ENCODE measurements at regions not wholly inside any gene's neighbourhood (a gene's known extent, or its start where the extent isn't known, plus 50 kb on each side); places are given as distances from the start of the nearest gene placed in this dataset.
"Not testable (repeated sequence)": the region's sequence is repeated elsewhere in the genome, so short reads cannot be mapped to it uniquely, and the experiment has no call there.

DNA sequence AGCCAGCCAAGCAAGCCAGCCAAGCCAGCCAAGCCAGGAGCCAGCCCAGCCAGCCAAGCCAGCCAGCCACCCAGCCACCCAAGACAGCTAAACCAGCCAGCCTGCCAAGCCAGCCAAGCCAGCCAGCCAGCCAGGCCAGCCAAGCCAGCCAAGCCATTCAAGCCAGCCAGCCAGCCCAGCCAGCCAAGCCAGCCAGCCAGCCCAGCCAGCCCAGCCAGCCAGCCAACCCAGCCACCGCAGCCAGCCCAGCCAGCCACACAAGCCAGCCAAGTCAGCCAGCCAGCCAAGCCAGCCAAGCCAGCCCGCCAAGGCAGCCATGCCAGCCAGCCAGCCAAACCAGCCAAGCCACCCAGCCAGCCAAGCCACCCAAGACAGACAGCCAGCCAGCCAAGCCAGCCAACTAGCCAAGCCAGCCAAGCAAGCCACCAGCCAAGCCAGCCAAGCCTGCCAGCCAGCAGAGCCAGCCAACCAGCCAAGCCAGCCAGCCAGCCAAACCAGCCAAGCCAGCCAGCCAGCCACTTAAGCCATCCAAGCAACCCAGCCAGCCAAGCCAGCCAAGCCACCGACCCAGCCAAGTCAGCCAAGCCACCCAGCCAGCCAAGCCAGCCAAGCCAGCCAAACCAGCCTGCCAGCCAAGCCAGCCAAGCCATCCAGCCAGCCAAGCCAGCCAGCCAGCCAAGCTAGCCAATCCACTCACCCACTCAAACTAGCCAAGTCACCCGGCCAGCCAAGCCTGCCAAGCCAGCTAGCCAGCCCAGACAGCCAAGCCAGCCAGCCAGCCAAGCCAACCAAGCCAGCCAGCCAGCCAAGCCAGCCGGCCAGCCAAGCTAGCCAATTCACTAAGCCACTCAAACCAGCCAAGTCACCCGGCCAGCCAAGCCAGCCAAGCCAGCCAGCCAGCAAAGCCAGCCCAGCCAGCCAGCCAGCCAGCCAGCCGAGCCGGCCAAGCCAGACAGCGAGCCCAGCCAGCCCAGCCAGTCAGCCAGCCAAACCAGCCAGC lies 328.8 kb upstream of the PLGLB2 start:
- H3K79me2 ChIP-seq (ENCODE audit: low read length); H3K4me3 ChIP-seq (ENCODE audit: low read length); H3K9me2 ChIP-seq (replicated peaks; ENCODE audit: insufficient read depth, low read length); H3F3A ChIP-seq (ENCODE audit: insufficient read depth, low read length); H3K36me3 ChIP-seq (replicated peaks; ENCODE audit: insufficient read depth, low read length); H4K20me1 ChIP-seq (ENCODE audit: insufficient read depth, low read length); H3K9ac ChIP-seq (ENCODE audit: low read length); H3K27ac ChIP-seq (ENCODE audit: low read length); DNase-seq; H3K27me3 ChIP-seq (replicated peaks; ENCODE audit: insufficient read depth, low read length); H3K4me2 ChIP-seq (ENCODE audit: low read depth, low read length); H2AFZ ChIP-seq (ENCODE audit: low read length); H3K9me3 ChIP-seq (replicated peaks; ENCODE audit: insufficient read depth, low read length); H3K4me1 ChIP-seq (ENCODE audit: low read length): not testable (repeated sequence)

GRCh38 chr2:87419980-87420379 lies 327.9 kb upstream of the PLGLB2 start:
- DNase-seq, result not testable (repeated sequence)

DNA sequence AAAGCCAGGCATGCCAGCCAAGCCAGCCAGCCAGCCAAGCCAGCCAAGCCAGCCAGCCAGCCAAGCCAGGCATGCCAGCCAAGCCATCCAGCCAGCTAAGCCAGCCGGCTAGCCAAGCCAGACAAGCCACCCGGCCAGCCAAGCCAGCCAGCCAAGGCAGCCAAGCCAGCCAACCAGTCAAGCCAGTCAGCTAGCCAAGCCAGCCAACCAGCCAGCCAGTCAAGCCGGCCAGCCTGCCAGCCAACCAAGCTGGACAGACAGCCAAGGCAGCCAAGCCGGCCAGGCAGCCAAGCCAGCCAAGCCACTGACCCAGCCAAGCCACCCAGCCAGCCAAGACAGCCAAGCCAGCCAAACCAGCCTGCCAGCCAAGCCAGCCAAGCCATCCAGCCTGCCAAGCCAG lies 326.9 kb upstream of the PLGLB2 start:
- not testable (repeated sequence) for H3K79me2 ChIP-seq (ENCODE audit: low read length); H3K4me3 ChIP-seq (ENCODE audit: low read length); H3K9me2 ChIP-seq (replicated peaks; ENCODE audit: insufficient read depth, low read length); H3K4me2 ChIP-seq (ENCODE audit: low read depth, low read length); H3K27me3 ChIP-seq (replicated peaks; ENCODE audit: insufficient read depth, low read length); H3K36me3 ChIP-seq (replicated peaks; ENCODE audit: insufficient read depth, low read length); H4K20me1 ChIP-seq (ENCODE audit: insufficient read depth, low read length); DNase-seq; H3F3A ChIP-seq (ENCODE audit: insufficient read depth, low read length); H2AFZ ChIP-seq (ENCODE audit: low read length); H3K27ac ChIP-seq (ENCODE audit: low read length); H3K4me1 ChIP-seq (ENCODE audit: low read length); H3K9ac ChIP-seq (ENCODE audit: low read length); H3K9me3 ChIP-seq (replicated peaks; ENCODE audit: insufficient read depth, low read length)

More at GRCh38 chr2:87419980-87420379, 327.9 kb upstream of the PLGLB2 start:
- not testable (repeated sequence) for H3K4me2 ChIP-seq (ENCODE audit: low read depth, low read length); H4K20me1 ChIP-seq (ENCODE audit: insufficient read depth, low read length); H3K36me3 ChIP-seq (replicated peaks; ENCODE audit: insufficient read depth, low read length); H2AFZ ChIP-seq (ENCODE audit: low read length); H3K27ac ChIP-seq (ENCODE audit: low read length); H3K9me2 ChIP-seq (replicated peaks; ENCODE audit: insufficient read depth, low read length); H3K4me1 ChIP-seq (ENCODE audit: low read length); H3K79me2 ChIP-seq (ENCODE audit: low read length); H3K4me3 ChIP-seq (ENCODE audit: low read length); H3K27me3 ChIP-seq (replicated peaks; ENCODE audit: insufficient read depth, low read length); H3K9me3 ChIP-seq (replicated peaks; ENCODE audit: insufficient read depth, low read length); H3K9ac ChIP-seq (ENCODE audit: low read length); H3F3A ChIP-seq (ENCODE audit: insufficient read depth, low read length)

DNA sequence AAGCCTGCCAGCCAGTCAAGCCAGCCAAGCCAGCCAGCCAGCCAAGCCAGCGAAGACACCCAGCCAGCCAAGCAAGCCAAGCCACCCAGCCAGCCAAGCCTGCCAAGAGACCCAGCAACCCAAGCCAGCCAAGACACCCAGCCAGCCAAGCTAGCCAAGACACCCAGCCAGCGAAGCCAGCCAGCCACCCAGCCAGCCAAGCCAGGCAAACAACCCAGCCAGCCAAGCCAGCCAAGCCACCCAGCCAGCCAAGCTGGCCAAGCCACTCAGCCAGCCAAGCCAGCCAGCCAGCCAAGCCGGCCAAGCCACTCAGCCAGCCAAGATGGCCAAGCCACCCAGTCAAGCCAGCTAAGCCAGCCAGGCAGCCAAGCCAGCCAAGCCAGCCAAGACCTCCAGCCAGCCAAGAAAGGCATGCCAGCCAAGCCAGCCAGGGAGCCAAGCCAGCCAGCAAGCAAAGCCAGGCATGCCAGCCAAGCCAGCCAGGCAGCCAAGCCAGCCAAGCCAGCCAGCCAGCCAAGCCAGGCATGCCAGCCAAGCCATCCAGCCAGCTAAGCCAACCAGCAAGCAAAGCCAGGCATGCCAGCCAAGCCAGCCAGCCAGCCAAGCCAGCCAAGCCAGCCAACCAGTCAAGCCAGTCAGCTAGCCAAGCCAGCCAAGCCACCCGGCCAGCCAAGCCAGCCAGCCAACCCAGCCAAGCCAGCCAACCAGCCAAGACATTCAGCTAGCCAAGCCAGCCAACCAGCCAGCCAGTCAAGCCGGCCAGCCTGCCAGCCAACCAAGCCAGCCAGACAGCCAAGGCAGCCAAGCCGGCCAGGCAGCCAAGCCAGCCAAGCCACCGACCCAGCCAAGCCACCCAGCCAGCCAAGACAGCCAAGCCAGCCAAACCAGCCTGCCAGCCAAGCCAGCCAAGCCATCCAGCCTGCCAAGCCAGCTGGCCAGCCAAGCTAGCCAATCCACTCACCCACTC lies 323.8 kb upstream of the PLGLB2 start:
- not testable (repeated sequence) for H3K4me2 ChIP-seq (ENCODE audit: low read depth, low read length); H3K9me2 ChIP-seq (replicated peaks; ENCODE audit: insufficient read depth, low read length); H3K9ac ChIP-seq (ENCODE audit: low read length); DNase-seq; H3K4me3 ChIP-seq (ENCODE audit: low read length); H2AFZ ChIP-seq (ENCODE audit: low read length); H3K27me3 ChIP-seq (replicated peaks; ENCODE audit: insufficient read depth, low read length); H3K4me1 ChIP-seq (ENCODE audit: low read length); H3F3A ChIP-seq (ENCODE audit: insufficient read depth, low read length); H3K9me3 ChIP-seq (replicated peaks; ENCODE audit: insufficient read depth, low read length); H3K79me2 ChIP-seq (ENCODE audit: low read length); H3K36me3 ChIP-seq (replicated peaks; ENCODE audit: insufficient read depth, low read length); H4K20me1 ChIP-seq (ENCODE audit: insufficient read depth, low read length); H3K27ac ChIP-seq (ENCODE audit: low read length)

DNA sequence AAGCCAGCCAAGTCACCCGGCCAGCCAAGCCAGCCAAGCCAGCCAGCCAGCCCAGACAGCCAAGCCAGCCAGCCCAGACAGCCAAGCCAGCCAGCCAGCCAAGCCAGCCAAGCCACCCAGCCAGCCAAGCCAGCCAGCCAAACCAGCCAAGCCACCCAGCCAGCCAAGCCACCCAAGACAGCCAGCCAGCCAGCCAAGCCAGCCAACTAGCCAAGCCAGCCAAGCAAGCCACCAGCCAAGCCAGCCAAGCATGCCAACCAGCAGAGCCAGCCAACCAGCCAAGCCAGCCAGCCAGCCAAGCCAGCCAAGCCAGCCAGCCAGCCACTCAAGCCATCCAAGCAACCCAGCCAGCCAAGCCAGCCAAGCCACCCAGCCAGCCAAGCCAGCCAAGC lies 323.1 kb upstream of the PLGLB2 start:
- H3K9me2 ChIP-seq (replicated peaks; ENCODE audit: insufficient read depth, low read length); H3K9ac ChIP-seq (ENCODE audit: low read length); H3K4me1 ChIP-seq (ENCODE audit: low read length); H3K27me3 ChIP-seq (replicated peaks; ENCODE audit: insufficient read depth, low read length); H4K20me1 ChIP-seq (ENCODE audit: insufficient read depth, low read length); H3K36me3 ChIP-seq (replicated peaks; ENCODE audit: insufficient read depth, low read length); H2AFZ ChIP-seq (ENCODE audit: low read length); H3K9me3 ChIP-seq (replicated peaks; ENCODE audit: insufficient read depth, low read length); H3K4me2 ChIP-seq (ENCODE audit: low read depth, low read length); H3K4me3 ChIP-seq (ENCODE audit: low read length); DNase-seq; H3K27ac ChIP-seq (ENCODE audit: low read length); H3K79me2 ChIP-seq (ENCODE audit: low read length); H3F3A ChIP-seq (ENCODE audit: insufficient read depth, low read length): not testable (repeated sequence)

DNA sequence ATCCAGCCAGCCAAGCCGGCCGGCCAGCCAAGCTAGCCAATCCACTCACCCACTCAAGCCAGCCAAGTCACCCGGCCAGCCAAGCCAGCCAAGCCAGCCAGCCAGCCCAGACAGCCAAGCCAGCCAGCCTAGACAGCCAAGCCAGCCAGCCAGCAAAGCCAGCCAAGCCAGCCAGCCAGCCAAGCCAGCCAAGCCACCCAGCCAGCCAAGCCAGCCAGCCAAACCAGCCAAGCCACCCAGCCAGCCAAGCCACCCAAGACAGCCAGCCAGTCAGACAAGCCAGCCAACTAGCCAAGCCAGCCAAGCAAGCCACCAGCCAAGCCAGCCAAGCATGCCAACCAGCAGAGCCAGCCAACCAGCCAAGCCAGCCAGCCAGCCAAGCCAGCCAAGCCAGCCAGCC lies 322.7 kb upstream of the PLGLB2 start:
- not testable (repeated sequence) for H3K4me2 ChIP-seq (ENCODE audit: low read depth, low read length); H3K9ac ChIP-seq (ENCODE audit: low read length); H3K36me3 ChIP-seq (replicated peaks; ENCODE audit: insufficient read depth, low read length); H3F3A ChIP-seq (ENCODE audit: insufficient read depth, low read length); H3K4me1 ChIP-seq (ENCODE audit: low read length); H3K27ac ChIP-seq (ENCODE audit: low read length); DNase-seq; H2AFZ ChIP-seq (ENCODE audit: low read length); H3K4me3 ChIP-seq (ENCODE audit: low read length); H3K79me2 ChIP-seq (ENCODE audit: low read length); H3K9me3 ChIP-seq (replicated peaks; ENCODE audit: insufficient read depth, low read length); H3K9me2 ChIP-seq (replicated peaks; ENCODE audit: insufficient read depth, low read length); H3K27me3 ChIP-seq (replicated peaks; ENCODE audit: insufficient read depth, low read length); H4K20me1 ChIP-seq (ENCODE audit: insufficient read depth, low read length)

DNA sequence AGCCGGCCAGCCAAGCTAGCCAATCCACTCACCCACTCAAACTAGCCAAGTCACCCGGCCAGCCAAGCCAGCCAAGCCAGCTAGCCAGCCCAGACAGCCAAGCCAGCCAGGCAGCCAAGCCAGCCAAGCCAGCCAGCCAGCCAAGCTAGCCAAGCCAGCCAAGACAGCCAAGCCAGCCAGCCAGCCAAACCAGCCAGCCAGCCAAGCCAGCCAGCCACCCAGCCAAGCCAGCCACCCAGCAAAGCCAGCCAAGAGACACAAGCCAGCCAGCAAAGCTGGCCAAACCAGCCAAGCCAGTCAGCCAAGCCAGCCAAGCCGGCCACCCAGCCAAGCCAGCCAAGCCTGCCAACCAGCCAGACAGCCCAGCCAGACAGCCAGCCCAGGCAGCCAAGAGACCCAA lies 322.2 kb upstream of the PLGLB2 start:
- H3K27me3 ChIP-seq (replicated peaks; ENCODE audit: insufficient read depth, low read length); H4K20me1 ChIP-seq (ENCODE audit: insufficient read depth, low read length); H3K4me2 ChIP-seq (ENCODE audit: low read depth, low read length); H3K9ac ChIP-seq (ENCODE audit: low read length); H3K4me3 ChIP-seq (ENCODE audit: low read length); DNase-seq; H2AFZ ChIP-seq (ENCODE audit: low read length); H3K27ac ChIP-seq (ENCODE audit: low read length); H3F3A ChIP-seq (ENCODE audit: insufficient read depth, low read length); H3K36me3 ChIP-seq (replicated peaks; ENCODE audit: insufficient read depth, low read length); H3K9me2 ChIP-seq (replicated peaks; ENCODE audit: insufficient read depth, low read length); H3K4me1 ChIP-seq (ENCODE audit: low read length); H3K79me2 ChIP-seq (ENCODE audit: low read length); H3K9me3 ChIP-seq (replicated peaks; ENCODE audit: insufficient read depth, low read length): not testable (repeated sequence)

Data from MM.1S (cell line).